NCI-H1092 (cell line): ENCODE measurements at regions not wholly inside any gene's neighbourhood (a gene's known extent, or its start where the extent isn't known, plus 50 kb on each side); places are given as distances from the start of the nearest gene placed in this dataset.
"Not testable (repeated sequence)": the region's sequence is repeated elsewhere in the genome, so short reads cannot be mapped to it uniquely, and the experiment has no call there.

Source experiments
- DNase-seq: peaks from one replicate; lab custom pipeline; 2025; lab: John Stamatoyannopoulos, UW

DNA sequence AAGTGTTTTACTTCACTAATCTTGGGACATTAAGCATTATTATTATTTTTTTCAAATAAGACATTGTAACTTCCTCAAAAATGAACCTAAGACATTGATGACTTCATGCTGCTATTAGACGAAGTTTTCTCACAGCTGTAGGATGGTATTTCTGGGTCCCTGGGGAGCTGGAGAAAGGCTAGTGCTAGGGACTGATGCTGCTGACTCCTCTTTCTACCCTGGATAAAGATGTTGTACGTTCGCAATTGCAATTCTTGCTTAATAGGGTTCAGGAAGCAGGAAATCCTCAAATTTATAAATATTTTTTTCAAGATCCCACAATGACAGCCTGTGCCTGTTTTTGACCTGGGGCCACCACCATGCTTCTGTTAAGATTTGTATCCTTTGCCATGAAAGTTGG, 526.0 kb downstream of the CCSER2 start:
- no peak for DNase-seq

- DNase-seq: no peak
These were observed 532.5 kb downstream of the CCSER2 start for GRCh38 chr10:84860855-84861254.

- DNase-seq: no peak
These were observed 534.2 kb downstream of the CCSER2 start for GRCh38 chr10:84862551-84862950.

DNA sequence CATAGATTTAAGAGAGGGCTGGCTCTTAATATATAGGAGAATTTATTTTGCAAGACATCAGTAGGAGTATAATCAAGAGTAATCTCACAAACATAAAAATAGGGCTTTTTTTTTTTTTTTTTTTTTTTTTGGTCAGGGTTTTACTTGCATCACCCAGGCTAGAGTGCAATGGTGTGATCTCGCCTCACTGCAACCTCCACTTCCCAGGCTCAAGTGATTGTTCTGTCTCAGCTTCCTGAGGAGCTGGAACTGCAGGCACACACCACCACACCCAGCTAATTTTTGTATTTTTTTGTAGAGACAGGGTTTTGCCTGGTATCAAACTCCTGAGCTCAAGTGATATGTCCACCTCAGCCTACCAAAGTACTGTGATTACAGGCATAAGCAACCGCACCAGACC, 535.3 kb downstream of the CCSER2 start:
- no peak for DNase-seq

DNA sequence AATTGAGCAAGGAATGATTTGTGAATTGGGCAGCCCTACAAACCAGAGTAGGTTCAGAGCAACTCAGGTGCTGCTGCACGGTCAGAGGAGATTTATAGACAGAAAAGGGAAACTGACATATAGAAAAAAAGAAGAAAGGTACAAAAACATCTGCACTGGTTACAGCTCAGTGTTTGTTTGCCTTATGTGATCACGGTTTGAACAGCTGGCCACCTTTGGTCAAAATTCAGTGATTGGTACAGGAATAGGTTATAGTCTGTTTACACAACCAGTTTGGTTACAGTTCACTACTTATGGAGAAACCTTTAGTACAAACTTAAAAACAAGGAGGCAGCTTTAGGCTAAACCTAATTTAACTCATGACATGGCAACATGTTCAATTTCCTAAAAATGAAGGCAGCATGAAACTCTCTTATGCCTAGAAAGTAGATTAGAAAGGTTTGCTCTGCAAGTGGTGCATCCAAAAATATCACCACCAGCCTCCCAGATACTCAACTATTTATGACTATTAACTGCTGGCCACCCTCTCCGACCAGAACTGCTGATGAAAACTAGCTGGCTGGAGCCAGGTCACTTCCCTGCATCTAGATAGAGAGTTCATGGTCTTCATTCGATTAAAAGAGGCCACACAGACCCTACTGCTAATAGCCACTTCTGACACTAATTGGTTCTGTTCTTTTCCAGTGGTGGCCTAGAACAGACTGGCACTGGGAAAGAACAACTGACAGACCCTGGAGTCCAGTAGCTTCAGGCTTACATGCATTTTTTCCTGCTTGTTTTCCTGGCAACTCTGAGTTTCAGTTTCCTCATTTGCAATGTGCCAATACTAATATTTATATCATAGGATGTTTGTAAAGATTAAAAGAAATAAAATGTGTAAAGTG, 548.0 kb downstream of the CCSER2 start:
- DNase-seq: no peak

DNA sequence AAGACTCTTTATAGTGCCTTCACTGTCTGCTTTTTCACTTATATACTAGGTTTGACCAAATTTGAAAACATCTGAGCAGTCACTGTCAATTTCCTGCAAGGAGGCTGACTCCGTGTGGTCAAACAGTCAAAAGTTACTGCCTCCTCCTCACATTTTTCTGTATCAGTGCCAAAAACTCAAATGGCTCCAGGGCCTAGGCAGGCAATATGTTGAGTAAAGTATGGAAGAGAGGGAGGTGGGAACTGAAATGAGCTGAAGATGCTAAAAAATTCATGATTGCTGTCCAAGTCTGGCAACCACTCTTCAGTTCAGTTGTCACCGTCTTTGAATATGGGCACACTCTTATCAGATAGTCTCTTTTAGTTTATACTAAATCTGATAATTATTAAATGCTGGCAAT, 551.6 kb downstream of the CCSER2 start:
- DNase-seq: no peak

DNA sequence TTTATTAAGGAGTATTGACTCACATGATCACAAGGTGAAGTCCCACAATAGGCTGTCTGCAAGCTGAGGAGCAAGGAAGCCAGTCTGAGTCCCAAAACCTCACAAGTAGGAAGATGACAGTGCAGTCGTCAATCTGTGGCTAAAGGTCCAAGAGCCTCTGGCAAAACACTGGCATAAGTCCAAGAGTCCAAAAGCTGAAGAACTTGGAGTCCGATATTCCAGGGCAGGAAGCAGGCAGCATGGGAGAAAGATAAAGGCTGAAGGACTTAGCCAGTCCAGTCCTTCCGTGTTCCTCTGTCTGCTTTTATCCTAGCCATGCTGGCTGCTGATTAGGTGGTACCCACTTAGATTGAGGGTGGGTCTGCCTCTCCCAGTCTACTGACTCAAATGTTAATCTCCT, 553.3 kb downstream of the CCSER2 start:
- not testable (repeated sequence) for DNase-seq

DNA sequence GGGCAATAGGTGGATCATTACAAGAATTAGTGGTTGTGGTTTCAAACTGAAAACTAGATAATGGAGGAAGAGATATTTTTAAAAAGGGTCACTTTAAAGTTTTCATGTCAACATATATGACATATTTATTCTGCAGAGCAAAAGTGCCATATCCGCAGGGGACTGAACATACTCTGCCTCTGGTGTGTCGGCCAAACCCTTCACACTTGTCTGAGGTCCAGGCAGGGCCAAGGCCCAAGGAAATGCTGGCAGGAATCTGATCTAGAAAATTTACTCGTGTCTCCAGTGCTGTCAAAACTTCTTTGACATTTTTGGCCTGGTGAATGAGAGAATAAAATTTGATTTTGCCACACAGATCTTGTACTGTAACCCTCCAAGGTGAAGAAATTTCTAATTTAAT, 562.3 kb downstream of the CCSER2 start:
- DNase-seq: no peak

- no peak for DNase-seq
These were observed 563.2 kb downstream of the CCSER2 start for GRCh38 chr10:84891631-84892030.

GRCh38 chr10:84895541-84895940, 567.2 kb downstream of the CCSER2 start:
- DNase-seq: no peak

GRCh38 chr10:84896909-84897308, 568.5 kb downstream of the CCSER2 start:
- DNase-seq: no peak

- DNase-seq: no peak
These were observed 570.9 kb downstream of the CCSER2 start for GRCh38 chr10:84899268-84899667.

DNA sequence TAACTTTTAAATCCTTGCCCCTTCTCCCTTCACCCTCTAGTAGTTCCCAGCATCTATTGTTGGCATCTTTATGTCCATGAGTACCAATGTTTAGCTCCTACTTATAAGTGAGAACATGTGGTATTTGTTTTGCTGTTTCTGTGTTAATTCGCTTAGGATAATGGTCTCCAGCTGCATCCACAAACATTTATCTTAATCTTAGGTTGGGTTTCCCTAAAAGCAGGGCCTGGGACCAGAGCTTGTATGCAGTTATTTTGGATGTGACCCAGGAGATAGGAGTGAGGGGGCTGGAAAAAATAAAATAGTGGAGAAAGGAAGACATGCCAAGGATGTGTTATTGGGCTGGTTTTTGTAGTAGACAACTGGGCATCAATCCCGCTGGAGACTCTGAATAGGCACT, 571.8 kb downstream of the CCSER2 start:
- DNase-seq: no peak

DNA sequence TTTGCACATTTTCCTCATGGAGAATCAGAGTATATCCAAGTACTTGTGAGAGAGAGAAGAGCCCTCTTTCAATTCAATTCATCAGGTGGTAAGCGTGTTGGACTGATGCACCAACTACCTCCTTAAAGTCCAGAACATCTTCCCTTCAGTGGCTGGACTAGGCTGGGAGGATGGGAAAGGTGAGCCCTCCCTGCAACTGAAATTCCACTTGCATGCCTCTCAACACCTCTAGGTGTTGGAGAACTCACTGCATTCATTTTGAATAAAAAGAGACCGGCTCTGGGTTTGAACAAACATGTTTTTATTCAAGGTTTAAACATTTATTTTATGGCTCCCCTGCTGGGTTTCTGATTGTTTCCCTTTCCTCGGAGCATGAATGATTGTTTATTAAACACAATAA, 573.5 kb downstream of the CCSER2 start:
- DNase-seq: no peak

GRCh38 chr10:84902553-84902952, 574.2 kb downstream of the CCSER2 start:
- DNase-seq: no peak

GRCh38 chr10:84903320-84903719, 574.9 kb downstream of the CCSER2 start:
- DNase-seq: no peak

- no peak for DNase-seq
These were observed 579.1 kb downstream of the CCSER2 start for GRCh38 chr10:84907461-84908009.

DNA sequence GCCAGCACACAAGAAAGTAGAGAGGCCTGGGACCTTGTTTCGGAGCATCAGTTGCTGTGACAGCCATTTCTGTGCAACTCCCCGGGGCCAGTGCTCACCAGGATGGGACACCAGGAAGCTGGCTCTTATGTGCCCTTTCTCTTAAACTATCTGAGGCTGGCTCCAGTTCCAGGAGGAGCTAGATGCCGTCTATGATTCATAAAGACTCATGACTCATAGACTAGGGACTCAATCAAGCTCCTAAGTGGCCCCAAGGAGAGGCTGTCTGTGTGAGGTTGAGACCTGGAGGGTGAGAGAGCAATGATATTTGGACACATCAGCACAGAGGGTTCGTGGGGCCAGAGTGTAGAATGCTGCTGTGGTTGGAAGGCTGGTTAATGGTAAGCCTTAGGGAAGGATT, 580.1 kb downstream of the CCSER2 start:
- no peak for DNase-seq

GRCh38 chr10:84921701-84922100, 593.3 kb downstream of the CCSER2 start:
- no peak for DNase-seq

GRCh38 chr10:84924131-84924530, 595.7 kb downstream of the CCSER2 start:
- no peak for DNase-seq

GRCh38 chr10:84925495-84925894, 597.1 kb downstream of the CCSER2 start:
- no peak for DNase-seq

DNA sequence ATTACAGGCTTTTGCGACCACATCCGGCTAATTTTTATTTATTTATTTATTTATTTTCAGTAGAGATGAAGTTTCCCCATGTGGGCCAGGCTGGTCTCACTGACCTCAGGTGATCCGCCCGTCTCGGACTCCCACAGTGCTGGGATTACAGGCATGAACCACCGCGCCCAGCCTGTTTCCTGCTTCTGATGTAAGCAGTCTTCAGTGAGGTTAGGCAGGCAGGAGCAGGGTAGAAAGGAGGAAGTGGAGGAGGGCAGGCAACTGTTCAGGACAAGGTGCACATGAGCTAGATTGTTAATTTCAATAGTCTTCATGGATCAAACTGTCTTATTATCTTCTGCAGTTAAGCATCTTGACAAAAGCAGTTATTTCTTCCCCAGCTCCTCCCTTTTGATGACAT, 605.0 kb downstream of the CCSER2 start:
- DNase-seq: no peak

GRCh38 chr10:84935772-84936171, 607.4 kb downstream of the CCSER2 start:
- DNase-seq: no peak
